Karpas-422 (cell line): ENCODE measurements at regions not wholly inside any gene's neighbourhood (a gene's known extent, or its start where the extent isn't known, plus 50 kb on each side); places are given as distances from the start of the nearest gene placed in this dataset.

Experiments used
- DNase-seq: peaks from one replicate; pipeline ENCODE4 v3.0.0-alpha.2; 2015
- H2AFZ ChIP-seq: fragments of 200-600 bp; sonication (generic); 2 replicates; pipeline ENCODE4 v1.6.1; 2014; ENCODE audit warnings: antibody characterized with exemption, low read length, mixed read lengths
- H3K27ac ChIP-seq: fragments of 200-600 bp; sonication (generic); 2 replicates; pipeline ENCODE4 v1.5.1; 2014; ENCODE audit warnings: mild to moderate bottlenecking, low read length, moderate library complexity
- H3K27me3 ChIP-seq: fragments of 200-600 bp; sonication (generic); 2 replicates; pipeline ENCODE4 v1.6.1; 2014; ENCODE audit warnings: low read length, mixed read lengths
- H3K36me3 ChIP-seq: fragments of 200-600 bp; sonication (generic); 2 replicates; pipeline ENCODE4 v1.6.1; 2014; ENCODE audit warnings: low read length, mixed read lengths; ENCODE audit not compliant: insufficient read depth
- H3K4me1 ChIP-seq: fragments of 200-600 bp; sonication (generic); 2 replicates; pipeline ENCODE4 v1.6.1; 2014; ENCODE audit warnings: mild to moderate bottlenecking, low read length, mixed read lengths
- H3K4me2 ChIP-seq: fragments of 200-600 bp; sonication (generic); 2 replicates; pipeline ENCODE4 v1.6.1; 2014; ENCODE audit warnings: low read length, low read depth, mild to moderate bottlenecking; ENCODE audit not compliant: poor library complexity, severe bottlenecking
- H3K4me3 ChIP-seq: fragments of 200-600 bp; sonication (generic); 2 replicates; pipeline ENCODE4 v1.5.1; 2014; ENCODE audit warnings: mild to moderate bottlenecking, antibody characterized with exemption, low read length, mixed read lengths
- H3K79me2 ChIP-seq: fragments of 200-600 bp; sonication (generic); 2 replicates; pipeline ENCODE4 v1.6.1; 2014; ENCODE audit warnings: mild to moderate bottlenecking, low read length, mixed read lengths
- H3K9ac ChIP-seq: fragments of 200-600 bp; sonication (generic); 2 replicates; pipeline ENCODE4 v1.6.0; 2014; ENCODE audit warnings: low read length
- H3K9me2 ChIP-seq: fragments of 200-600 bp; sonication (generic), shearing (Covaris generic); replicated peaks from 2 replicates; pipeline ENCODE4 v1.6.0; 2014; ENCODE audit warnings: mild to moderate bottlenecking, low read length, moderate library complexity; ENCODE audit not compliant: insufficient read depth
- H3K9me3 ChIP-seq: fragments of 300-700, 200-600 bp; sonication (generic); 2 replicates; pipeline ENCODE4 v1.6.1; 2014; ENCODE audit warnings: low read length, mixed read lengths
- H4K20me1 ChIP-seq: fragments of 200-600 bp; sonication (generic); 2 replicates; pipeline ENCODE4 v1.6.1; 2014; ENCODE audit warnings: mild to moderate bottlenecking, antibody characterized with exemption, low read length, low read depth; ENCODE audit not compliant: insufficient read depth

- Histone ChIP-seq H3K4me1 (peaks cover 5% of the 10 kb centered on the region), H3K9ac (no peak overlapping the region)
- no peak for DNase-seq
Measured at GRCh38 chr1:10908266-10908665, 104.2 kb upstream of the TARDBP start.

GRCh38 chr1:10909697-10910680 lies 102.5 kb upstream of the TARDBP start:
- no peak overlapping the region for H3K4me3 ChIP-seq
- H2AFZ ChIP-seq: no peak overlapping the region
- H3K36me3 ChIP-seq: no peaks in the 10 kb centered on the region
- DNase-seq: peak; percentile 88
- no peaks in the 10 kb centered on the region for H3K9me2 ChIP-seq
- peaks cover under 1% of the 10 kb centered on the region; the same call in 1 of the 2 replicates for H3K4me1 ChIP-seq
- no peak overlapping the region for H3K9ac ChIP-seq
- H4K20me1 ChIP-seq: no peaks in the 10 kb centered on the region
- H3K79me2 ChIP-seq: no peaks in the 10 kb centered on the region
- no peak overlapping the region for H3K4me2 ChIP-seq
- H3K27ac ChIP-seq: no peak overlapping the region
- no peaks in the 10 kb centered on the region for H3K27me3 ChIP-seq
- no peaks in the 10 kb centered on the region for H3K9me3 ChIP-seq

More at GRCh38 chr1:10908266-10908665, 104.2 kb upstream of the TARDBP start:
- no peaks in the 10 kb centered on the region for H3K79me2 ChIP-seq
- no peaks in the 10 kb centered on the region for H3K27me3 ChIP-seq
- no peak overlapping the region for H3K4me3 ChIP-seq
- H3K27ac ChIP-seq: no peak overlapping the region
- no peak overlapping the region for H3K4me2 ChIP-seq
- H3K9me3 ChIP-seq: no peaks in the 10 kb centered on the region
- H3K9me2 ChIP-seq: no peaks in the 10 kb centered on the region
- no peak overlapping the region for H2AFZ ChIP-seq
- H4K20me1 ChIP-seq: no peaks in the 10 kb centered on the region
- H3K36me3 ChIP-seq: no peaks in the 10 kb centered on the region

DNA sequence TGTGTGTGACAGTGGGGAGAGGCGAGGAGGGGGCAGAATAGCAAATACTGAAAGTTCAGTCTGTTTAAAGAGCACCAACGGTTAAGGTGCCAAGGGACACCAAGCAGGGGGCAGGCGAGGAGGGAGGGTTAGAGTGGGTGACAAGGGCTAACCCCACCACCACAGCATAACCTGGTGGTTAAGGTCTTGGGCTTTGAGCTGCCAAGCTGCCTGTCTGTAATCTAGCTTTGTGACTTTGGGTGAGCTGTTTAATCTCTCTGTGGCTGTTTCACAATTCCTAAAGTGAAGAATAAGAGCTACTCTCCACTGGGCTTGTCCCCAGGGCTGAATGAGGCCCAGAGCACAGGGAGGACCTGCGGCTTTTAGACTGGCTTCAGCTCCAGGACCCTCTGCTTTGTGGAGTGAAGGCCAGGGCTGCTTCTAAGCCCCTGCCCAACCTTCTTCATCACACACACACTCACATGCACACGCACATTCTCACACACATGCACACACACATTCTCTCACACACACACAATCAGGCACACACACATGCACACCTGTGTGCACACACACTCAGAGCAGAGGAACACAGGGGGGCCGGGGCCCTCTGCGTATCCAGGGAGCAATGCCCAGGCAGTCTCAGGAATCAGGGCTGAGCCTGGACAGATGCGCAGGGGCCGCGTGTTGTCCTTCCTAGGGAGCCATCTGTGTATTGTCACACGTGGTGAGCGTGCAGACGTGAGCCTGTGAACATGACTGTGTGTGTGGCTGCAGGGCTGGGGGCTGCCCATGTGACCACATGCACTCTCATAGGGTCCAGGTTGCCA lies 101.6 kb upstream of the TARDBP start:
- H3K27ac ChIP-seq: no peak overlapping the region
- no peaks in the 10 kb centered on the region for H4K20me1 ChIP-seq
- no peaks in the 10 kb centered on the region for H3K9me2 ChIP-seq
- no peaks in the 10 kb centered on the region for H3K9me3 ChIP-seq
- H3K4me2 ChIP-seq: no peak overlapping the region
- H3K79me2 ChIP-seq: no peaks in the 10 kb centered on the region
- H3K4me3 ChIP-seq: no peak overlapping the region
- no peak for DNase-seq
- no peaks in the 10 kb centered on the region for H3K27me3 ChIP-seq
- H3K9ac ChIP-seq: no peak overlapping the region
- no peak overlapping the region for H2AFZ ChIP-seq
- no peaks in the 10 kb centered on the region for H3K4me1 ChIP-seq
- H3K36me3 ChIP-seq: no peaks in the 10 kb centered on the region

DNA sequence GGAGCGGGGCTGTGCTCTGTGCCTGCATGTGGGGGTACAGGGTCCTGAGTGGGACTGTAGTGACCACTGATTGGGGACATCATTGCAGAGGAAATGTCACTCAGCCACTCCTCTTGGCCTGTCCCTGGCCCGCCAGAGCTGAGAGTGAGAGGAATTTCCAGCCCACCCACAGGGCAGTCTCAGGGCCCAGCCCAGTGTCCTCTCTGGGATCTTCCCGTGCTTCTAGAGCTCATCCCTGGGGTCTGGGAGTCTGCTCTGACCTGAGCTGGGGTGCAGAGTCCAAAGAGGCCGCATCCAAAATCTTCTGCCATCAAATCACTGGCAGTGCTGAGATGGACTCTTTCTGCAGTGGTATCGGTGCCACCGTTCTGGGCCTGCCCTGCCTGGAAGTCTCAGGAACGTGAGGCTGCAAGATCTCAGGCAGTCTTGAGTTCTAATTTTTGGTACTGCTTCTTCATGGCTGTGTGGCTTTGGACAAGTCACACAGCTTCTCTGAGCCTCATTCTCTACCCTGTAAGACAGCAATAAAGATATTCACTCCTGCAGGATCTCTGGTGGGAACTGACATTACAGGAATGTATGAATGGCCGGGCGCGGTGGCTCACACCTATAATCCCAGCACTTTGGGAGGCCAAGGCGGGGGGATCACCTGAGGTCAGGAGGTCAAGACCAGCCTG lies 100.8 kb upstream of the TARDBP start:
- H3K27ac ChIP-seq: no peak overlapping the region
- H3K9me3 ChIP-seq: no peaks in the 10 kb centered on the region
- no peaks in the 10 kb centered on the region for H3K4me1 ChIP-seq
- no peak for DNase-seq
- no peaks in the 10 kb centered on the region for H3K9me2 ChIP-seq
- no peak overlapping the region for H3K9ac ChIP-seq
- H4K20me1 ChIP-seq: no peaks in the 10 kb centered on the region
- no peaks in the 10 kb centered on the region for H3K79me2 ChIP-seq
- H3K4me2 ChIP-seq: no peak overlapping the region
- H3K36me3 ChIP-seq: no peaks in the 10 kb centered on the region
- H3K4me3 ChIP-seq: no peak overlapping the region
- H3K27me3 ChIP-seq: no peaks in the 10 kb centered on the region
- no peak overlapping the region for H2AFZ ChIP-seq

DNA sequence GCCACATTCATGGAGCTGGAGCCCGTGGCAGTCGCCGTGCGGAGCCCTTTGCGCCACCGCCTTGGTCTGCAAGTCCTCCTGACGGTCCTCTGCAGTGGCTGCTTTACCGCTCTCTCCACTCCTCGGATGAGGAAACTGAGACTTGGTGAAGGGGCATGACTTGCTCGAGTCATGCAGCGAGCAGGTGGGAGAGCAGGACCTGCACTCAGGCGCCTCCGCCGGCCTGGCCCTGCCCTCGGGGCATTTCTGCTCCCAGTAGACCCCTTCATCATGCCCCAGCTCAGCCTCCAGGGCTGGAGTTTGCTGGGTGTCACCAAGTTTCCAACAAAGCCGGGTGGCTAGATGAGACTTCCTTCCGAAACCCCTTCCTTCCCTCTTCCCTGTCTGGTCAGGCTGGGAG lies 100.0 kb upstream of the TARDBP start:
- Histone ChIP-seq H4K20me1 (no peaks in the 10 kb centered on the region), H3K9me2 (no peaks in the 10 kb centered on the region), H3K27ac (no peak overlapping the region), H3K36me3 (no peaks in the 10 kb centered on the region), H3K9ac (no peak overlapping the region), H3K4me3 (no peak overlapping the region), H3K9me3 (no peaks in the 10 kb centered on the region), H2AFZ (no peak overlapping the region), H3K79me2 (no peaks in the 10 kb centered on the region), H3K4me2 (no peak overlapping the region), H3K4me1 (no peaks in the 10 kb centered on the region), H3K27me3 (no peaks in the 10 kb centered on the region)
- DNase-seq: no peak

- H4K20me1 ChIP-seq: no peaks in the 10 kb centered on the region
- no peaks in the 10 kb centered on the region for H3K9me2 ChIP-seq
- no peak for DNase-seq
- no peaks in the 10 kb centered on the region for H3K27me3 ChIP-seq
- no peak overlapping the region for H3K4me3 ChIP-seq
- H3K9ac ChIP-seq: no peak overlapping the region
- H3K9me3 ChIP-seq: no peaks in the 10 kb centered on the region
- H3K27ac ChIP-seq: no peak overlapping the region
- no peaks in the 10 kb centered on the region for H3K4me1 ChIP-seq
- H3K36me3 ChIP-seq: no peaks in the 10 kb centered on the region
- no peaks in the 10 kb centered on the region for H3K79me2 ChIP-seq
- no peak overlapping the region for H3K4me2 ChIP-seq
- no peak overlapping the region for H2AFZ ChIP-seq
Measured at GRCh38 chr1:10914056-10914455, 98.4 kb upstream of the TARDBP start.

DNA sequence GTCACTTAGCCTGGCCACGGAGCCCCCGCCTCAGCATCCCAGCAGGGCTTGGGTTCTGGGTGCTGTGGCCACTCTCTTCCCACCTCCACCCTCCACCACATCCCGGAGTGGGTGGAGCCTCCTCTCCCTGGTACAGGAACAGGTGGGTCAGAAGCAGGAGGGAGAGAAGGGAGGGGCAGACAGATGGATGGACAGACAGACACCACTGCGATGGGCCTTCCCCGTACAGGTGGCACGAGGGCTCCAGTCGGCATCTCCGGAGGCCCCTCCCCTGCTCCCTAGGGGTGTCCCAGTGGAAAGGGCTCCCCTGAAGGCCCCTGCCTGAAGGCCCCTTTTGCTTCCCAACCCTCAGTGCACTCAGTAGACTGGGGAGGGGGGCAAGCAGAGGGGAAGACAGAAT lies 96.9 kb upstream of the TARDBP start:
- no peaks in the 10 kb centered on the region for H3K4me1 ChIP-seq
- no peaks in the 10 kb centered on the region for H3K9me2 ChIP-seq
- H2AFZ ChIP-seq: no peak overlapping the region
- no peak overlapping the region for H3K27ac ChIP-seq
- H3K9ac ChIP-seq: no peak overlapping the region
- no peaks in the 10 kb centered on the region for H3K27me3 ChIP-seq
- H3K4me3 ChIP-seq: no peak overlapping the region
- H3K79me2 ChIP-seq: no peaks in the 10 kb centered on the region
- DNase-seq: no peak
- no peaks in the 10 kb centered on the region for H3K36me3 ChIP-seq
- H3K9me3 ChIP-seq: no peaks in the 10 kb centered on the region
- no peaks in the 10 kb centered on the region for H4K20me1 ChIP-seq
- H3K4me2 ChIP-seq: no peak overlapping the region

DNA sequence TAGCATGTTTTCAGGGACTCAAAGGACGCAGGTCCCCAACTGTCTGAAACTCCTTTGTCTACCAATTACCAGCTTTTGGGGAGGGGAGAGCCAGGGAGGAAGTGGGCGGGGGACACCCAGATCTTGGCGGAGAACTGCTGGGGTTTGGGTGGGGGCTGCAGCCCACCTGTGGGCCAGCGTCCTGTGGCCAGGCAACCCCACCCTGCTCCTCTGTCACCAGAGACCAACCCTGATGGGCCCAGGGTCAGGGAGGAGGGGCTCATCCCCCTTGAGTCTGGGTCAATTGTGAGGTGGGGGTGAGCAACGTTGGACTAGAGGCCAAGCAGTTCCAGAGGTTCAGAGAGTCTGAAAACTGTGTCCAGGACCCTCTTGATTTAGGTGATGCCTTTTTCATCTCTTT lies 96.1 kb upstream of the TARDBP start:
- H3K27me3 ChIP-seq: no peaks in the 10 kb centered on the region
- no peak overlapping the region for H3K9ac ChIP-seq
- H3K79me2 ChIP-seq: no peaks in the 10 kb centered on the region
- DNase-seq: no peak
- no peak overlapping the region for H3K4me2 ChIP-seq
- no peaks in the 10 kb centered on the region for H3K4me1 ChIP-seq
- no peak overlapping the region for H3K27ac ChIP-seq
- no peaks in the 10 kb centered on the region for H3K9me3 ChIP-seq
- no peak overlapping the region for H2AFZ ChIP-seq
- H3K9me2 ChIP-seq: no peaks in the 10 kb centered on the region
- no peaks in the 10 kb centered on the region for H3K36me3 ChIP-seq
- no peaks in the 10 kb centered on the region for H4K20me1 ChIP-seq
- no peak overlapping the region for H3K4me3 ChIP-seq
